NCI-H128 (cell line): ENCODE measurements at regions not wholly inside any gene's neighbourhood (a gene's known extent, or its start where the extent isn't known, plus 50 kb on each side); places are given as distances from the start of the nearest gene placed in this dataset.

Experiments
- DNase-seq: peaks from one replicate; lab custom pipeline; 2025; ENCODE audit not compliant: unreplicated experiment; lab: John Stamatoyannopoulos, UW

DNA sequence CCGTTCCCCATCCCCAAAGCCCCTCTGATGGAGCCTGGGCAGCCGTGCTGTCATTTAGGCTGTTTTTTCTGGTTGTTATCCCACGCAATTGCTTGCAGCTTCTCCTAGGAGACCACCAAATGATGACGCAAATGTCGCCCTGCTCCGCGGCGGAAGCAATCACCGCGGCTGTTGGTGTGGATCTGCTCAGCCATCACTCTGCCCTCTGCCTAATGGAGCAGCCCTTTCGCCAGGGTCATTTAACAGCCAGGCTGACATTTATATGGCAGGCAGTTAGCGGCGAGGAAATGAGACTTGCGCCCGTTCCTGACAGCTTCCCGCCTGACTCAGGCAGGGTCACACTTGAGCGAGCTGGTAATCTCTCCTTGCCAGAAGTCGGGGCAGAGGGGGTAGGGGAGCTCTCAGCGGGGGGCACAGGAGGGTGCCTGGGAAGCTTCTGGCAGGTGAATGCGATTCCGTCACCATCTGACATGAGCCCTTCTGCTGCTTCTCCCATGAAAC is 97.9 kb upstream of the RTL6 start:
- no peak for DNase-seq

- DNase-seq = no peak
These were observed 96.9 kb upstream of the RTL6 start for GRCh38 chr22:44594951-44595350.

GRCh38 chr22:44592824-44593148 is 94.8 kb upstream of the RTL6 start:
- no peak for DNase-seq

DNA sequence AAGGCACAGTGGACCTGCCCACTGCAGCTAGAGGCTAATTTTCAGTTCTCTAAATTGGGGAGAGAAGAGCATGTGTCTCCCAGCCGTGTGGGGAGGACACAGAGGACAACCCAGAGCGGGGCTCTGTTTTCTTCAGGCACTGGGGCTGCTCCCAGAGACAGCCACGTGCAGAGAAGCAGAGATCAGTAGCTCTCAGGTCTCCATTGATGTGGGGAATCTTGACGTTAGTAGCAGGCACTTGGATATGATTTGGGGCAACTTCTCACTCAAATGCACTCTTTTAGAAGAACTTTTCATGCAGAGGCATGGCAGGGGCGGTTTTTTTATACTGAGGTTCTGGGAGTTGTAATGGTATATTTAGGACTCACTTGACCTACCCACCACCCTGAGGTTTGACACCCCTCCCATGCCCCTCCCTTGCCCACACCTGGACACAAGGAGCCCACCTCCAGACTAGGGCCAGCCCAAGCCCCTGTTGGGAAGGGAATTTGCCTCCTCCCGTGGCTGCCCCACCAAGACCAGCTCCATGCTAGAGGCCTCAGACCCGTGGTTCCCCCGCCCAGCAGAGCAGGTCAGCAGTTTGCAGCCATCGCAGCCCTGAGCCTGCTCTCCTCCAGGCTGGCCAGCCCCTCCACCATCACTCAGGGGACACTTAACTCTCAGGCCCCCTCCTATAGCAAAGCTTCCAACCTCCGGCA is 94.2 kb upstream of the RTL6 start:
- DNase-seq = no peak

GRCh38 chr22:44591146-44591790 is 93.2 kb upstream of the RTL6 start:
- no peak for DNase-seq

GRCh38 chr22:44590291-44590690 is 92.3 kb upstream of the RTL6 start:
- DNase-seq = no peak

DNA sequence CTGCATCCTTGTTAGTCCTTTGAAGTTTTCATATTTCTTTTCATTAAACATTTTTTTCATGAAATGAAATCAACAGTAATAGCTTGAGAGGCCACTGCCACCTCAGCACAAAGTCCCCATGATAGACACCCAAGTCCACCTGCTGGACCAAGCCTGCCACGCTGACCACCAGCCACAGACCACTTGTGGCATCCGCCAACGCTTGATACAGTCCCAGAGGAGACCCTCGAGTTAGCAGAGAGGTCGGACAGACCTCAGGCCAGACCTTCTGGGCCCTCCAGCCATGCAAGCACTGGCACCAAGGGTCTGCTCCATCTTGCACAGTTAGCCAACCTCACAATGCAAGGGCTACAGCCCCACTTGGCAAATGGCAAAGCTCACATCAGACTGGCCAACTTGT is 91.8 kb upstream of the RTL6 start:
- DNase-seq = no peak

DNA sequence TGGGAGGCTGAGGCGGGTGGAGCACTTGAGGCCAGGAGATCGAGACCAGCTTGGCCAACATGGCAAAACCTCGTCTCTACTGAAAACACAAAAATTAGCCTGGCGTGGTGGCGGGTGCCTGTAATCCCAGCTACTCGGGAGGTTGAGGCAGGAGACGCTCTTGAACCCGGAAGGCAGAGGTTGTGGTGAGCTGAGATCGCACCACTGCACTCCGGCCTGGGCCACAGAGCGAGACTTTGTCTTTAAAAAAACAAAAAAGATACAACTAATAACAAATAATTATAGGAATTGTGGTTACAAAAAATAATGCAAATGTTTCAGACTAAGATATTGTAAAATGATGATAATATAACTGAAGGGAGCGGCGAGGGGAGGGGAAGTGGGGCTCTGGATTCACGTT is 90.3 kb upstream of the RTL6 start:
- DNase-seq = no peak

- no peak for DNase-seq
These were observed 89.8 kb upstream of the RTL6 start for GRCh38 chr22:44587737-44588310.

GRCh38 chr22:44586999-44587736 is 89.1 kb upstream of the RTL6 start:
- DNase-seq = peak; percentile 31

DNA sequence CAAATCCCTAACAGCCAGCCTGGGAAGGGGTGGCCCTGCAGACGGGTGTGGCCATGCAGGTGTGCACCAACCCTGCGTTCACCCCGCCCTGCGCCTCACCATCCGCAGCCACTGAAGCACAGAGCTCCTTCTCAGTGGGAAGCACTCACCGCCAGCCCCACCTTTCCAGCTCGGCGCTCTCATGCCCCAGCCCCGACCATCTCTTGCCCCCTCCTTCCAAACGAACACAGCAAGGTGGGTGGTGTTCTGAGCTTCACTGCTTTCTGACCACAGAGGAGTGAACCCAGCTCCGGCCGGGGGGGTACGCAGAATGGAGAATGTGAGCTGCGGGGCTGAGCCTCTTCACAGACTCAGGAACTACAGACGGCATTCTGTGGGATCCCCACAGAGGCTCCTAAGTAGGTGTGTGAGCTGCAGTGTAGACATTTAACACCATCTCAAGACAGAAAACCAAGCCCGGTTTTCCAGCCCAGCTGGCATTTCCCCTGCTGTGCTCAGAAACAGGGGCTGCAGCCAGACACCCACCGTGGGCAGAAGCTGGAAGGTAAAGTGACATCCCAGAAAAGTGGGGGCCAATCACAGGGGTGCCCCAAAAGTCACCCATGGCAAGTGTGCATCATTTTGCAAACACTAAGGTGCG is 88.4 kb upstream of the RTL6 start:
- DNase-seq = peak; percentile 48

DNA sequence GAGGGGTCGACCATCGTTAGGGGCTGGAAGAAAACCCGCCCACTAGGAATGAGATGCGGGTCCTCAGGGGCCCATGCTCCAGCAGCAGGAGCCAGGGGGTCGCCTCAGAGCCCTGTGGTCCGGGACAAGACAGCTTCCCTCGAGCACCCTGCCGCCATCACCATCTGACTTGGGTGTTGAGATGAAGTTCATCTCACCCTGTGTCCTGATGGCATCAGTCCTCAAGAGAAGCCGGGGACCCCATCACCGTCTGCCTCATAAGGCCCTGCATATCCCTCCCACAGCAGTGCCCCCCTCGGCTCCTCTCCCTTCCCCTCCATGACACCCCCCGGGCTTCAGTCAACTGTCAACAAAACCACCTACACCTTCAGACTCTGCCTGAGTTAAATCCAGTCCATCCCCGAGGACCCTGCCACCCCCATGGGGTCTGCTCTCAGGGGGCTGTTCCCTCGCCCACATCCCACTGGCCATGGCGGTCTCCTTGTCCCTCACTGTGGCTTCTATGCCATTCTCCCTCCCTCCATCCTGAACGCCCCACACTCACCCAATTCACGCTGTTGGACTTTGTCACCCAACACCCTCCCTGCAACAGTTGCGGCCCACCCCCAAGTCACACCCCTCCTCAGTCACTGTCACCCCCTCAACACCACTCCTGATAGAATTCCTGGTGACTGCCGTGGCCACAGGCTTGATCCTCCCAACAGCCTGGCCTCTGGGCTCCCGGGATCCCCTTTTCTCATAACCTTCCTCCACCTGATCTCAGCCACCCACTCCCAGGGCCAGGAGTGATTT is 87.7 kb upstream of the RTL6 start:
- no peak for DNase-seq

GRCh38 chr22:44584256-44584902 is 86.3 kb upstream of the RTL6 start:
- DNase-seq = no peak

- DNase-seq = no peak
These were observed 85.8 kb upstream of the RTL6 start for GRCh38 chr22:44583854-44584253.

DNA sequence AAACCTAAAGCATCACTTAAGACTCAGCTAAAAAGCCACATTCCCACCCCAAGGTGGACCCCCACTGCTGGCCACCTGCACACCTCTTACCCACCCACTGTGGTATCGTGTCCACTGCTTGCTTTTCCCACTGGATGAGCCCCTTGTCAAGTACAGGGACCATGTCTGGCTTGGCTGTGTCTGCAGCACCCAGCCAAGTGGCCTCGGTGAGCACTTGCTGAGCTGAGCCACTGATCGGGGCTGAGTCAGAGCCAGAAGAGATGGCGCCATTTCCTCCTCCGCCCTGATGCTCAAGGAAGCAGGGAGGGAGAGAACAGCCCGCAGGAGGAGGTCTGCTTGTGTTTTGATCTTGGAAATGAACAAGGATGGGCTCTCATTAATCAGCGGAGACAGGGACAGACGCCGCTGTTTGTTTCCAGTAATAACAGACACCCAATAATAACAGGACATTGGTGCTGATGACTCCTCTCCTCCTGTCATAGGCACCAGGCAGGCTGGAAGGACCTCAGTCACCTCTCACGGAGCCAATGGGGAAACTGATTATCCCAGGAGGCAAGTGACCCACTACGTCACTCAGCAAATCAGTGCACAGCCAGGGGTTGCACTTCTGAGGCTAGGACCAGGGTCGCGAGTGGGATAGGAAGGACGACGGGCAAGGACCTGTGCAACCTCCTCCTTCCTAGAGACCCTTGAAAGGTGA is 85.2 kb upstream of the RTL6 start:
- DNase-seq = no peak

- DNase-seq = no peak
These were observed 84.0 kb upstream of the RTL6 start for GRCh38 chr22:44582016-44582415.

DNA sequence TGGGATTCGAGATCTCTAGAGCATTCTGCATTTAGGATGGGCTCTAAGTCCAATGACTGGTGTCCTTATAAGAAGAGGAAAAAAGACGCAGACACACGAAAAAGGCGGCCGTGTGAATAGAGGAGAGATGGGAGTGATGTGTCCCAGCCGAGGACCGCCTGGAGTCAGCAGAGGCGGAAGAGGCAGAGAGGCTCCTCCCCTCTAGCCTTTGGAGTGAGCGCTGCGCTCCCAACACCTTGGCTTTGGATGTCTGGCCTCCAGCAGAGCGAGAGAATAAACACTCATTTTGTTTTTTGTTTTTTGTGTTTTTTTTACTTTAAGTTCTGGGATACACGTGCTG is 83.0 kb upstream of the RTL6 start:
- no peak for DNase-seq

- no peak for DNase-seq
These were observed 82.4 kb upstream of the RTL6 start for GRCh38 chr22:44580176-44581095.
